ENCODE measurements at regions not wholly inside any gene's neighbourhood (a gene's known extent, or its start where the extent isn't known, plus 50 kb on each side); places are given as distances from the start of the nearest gene placed in this dataset.

DNA sequence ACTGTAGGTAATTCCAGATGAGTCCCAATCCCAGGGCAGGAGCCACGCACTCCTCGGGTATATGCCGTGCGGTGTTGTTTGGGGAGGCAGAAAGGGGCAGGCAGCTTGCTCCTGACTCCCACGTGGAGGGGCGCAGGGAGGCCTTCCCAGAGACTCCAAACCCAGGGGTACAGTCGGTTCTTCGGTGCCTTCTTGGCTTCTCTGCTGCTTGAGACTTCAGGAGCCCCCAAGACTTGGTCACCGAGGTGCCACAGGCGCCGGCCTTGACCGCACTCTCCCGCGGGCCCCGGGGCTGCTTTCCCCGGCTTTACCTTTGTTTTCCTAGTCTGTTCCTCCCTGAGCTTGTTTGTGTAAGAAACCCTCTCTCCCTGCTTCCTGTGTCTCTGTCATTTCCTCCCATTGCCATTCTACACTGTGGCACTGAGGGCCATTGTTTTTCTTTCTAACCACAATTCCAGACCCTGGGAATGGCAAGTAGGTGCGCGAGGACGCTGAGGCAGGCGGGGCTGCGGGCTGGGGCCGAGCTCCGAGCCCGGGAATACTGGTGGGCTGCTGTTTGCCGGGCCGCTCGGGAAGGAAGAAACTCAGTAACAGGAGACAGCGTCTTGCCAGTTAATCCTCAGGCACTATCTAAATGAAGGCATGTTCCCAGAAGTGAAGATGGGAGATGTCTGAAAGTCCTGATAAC, 215.6 kb upstream of the HEY2 start:
- peak overlapping the region; percentile 93 for H3K4me2 ChIP-seq (ENCODE audit: insufficient read depth, low read length)
- intact Hi-C loops (cut with micrococcal nuclease) (loop anchor here (1.0 to 2.0 kb wide), 3 partner anchors 54 to 215 kb away; partner anchors contain the start of gene HEY2), dilution Hi-C loops (cut with MboI; ENCODE audit: extremely low pct_ligation_motif_present, low sequenced_read_pairs) (no loop called here)
- peak; percentile 78 for FAIRE-seq
- H3K79me2 ChIP-seq (ENCODE audit: control insufficient read depth, insufficient read depth, low read length): no peaks in the 10 kb centered on the region
- H3K4me1 ChIP-seq (ENCODE audit: control insufficient read depth, extremely low read depth, insufficient read depth, low read length): peaks cover 14% of the 10 kb centered on the region
- peak overlapping the region in 2 of 3 experiments; percentile 27 to 44 for H3K4me3 ChIP-seq (replicated peaks in 1 of 3; ENCODE audit: insufficient read depth in 1 of 3, low read depth in 1 of 3, low read length in 3 of 3)
- no peaks in the 10 kb centered on the region for H3K36me3 ChIP-seq (ENCODE audit: control insufficient read depth in 2 of 2, extremely low read depth in 1 of 2, insufficient read depth in 2 of 2, low read length in 2 of 2)
- H3K9ac ChIP-seq (replicated peaks; ENCODE audit: extremely low read depth, insufficient read depth, low read length): peak overlapping the region; percentile 11
- POLR2A ChIA-PET: no interaction called here
- peak; percentile 8 for DNase-seq (ENCODE audit: low read depth, low spot score)
- no peaks in the 10 kb centered on the region for H3K9me3 ChIP-seq (replicated peaks; ENCODE audit: control insufficient read depth, insufficient read depth, low read length)
- no peaks in the 10 kb centered on the region for H3K9me1 ChIP-seq (replicated peaks; ENCODE audit: control insufficient read depth, extremely low read depth, insufficient read depth, low read length)
- H3K27ac ChIP-seq (ENCODE audit: insufficient read depth, low read depth, low read length): peak overlapping the region; percentile 28
- no TSS peak for BruUV-seq (replicated peaks)
- peak overlapping the region; percentile 81 for H2AFZ ChIP-seq (ENCODE audit: low read depth, low read length)
- TF ChIP-seq MYC (IDR thresholded peaks at IDR 0.05; ENCODE audit: low read depth, low read length) (no peak), GATA2 (IDR thresholded peaks at IDR 0.05; ENCODE audit: insufficient read depth, insufficient read length, low read depth, low read length) (peak; percentile 62), FOS (IDR thresholded peaks at IDR 0.05; ENCODE audit: borderline replicate concordance, insufficient read depth, low read length) (peak; percentile 26), POLR2A (IDR thresholded peaks at IDR 0.05; ENCODE audit: low read depth, low read length) (no peak), JUN (IDR thresholded peaks at IDR 0.05; ENCODE audit: borderline replicate concordance, insufficient read depth, insufficient read length, low read depth) (no peak), POLR2AphosphoS5 (IDR thresholded peaks at IDR 0.05; ENCODE audit: insufficient read depth, low read depth, low read length) (peak; percentile 56), EZH2 (IDR thresholded peaks at IDR 0.05; ENCODE audit: borderline replicate concordance, low read depth, low read length, severe bottlenecking) (no peak)
- TF ChIP-seq, protein P1, sequence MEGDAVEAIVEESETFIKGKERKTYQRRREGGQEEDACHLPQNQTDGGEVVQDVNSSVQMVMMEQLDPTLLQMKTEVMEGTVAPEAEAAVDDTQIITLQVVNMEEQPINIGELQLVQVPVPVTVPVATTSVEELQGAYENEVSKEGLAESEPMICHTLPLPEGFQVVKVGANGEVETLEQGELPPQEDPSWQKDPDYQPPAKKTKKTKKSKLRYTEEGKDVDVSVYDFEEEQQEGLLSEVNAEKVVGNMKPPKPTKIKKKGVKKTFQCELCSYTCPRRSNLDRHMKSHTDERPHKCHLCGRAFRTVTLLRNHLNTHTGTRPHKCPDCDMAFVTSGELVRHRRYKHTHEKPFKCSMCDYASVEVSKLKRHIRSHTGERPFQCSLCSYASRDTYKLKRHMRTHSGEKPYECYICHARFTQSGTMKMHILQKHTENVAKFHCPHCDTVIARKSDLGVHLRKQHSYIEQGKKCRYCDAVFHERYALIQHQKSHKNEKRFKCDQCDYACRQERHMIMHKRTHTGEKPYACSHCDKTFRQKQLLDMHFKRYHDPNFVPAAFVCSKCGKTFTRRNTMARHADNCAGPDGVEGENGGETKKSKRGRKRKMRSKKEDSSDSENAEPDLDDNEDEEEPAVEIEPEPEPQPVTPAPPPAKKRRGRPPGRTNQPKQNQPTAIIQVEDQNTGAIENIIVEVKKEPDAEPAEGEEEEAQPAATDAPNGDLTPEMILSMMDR (IDR thresholded peaks at IDR 0.05; ENCODE audit: extremely low read depth in 1 of 2, insufficient read depth in 1 of 2, low read depth in 1 of 2, low read length in 2 of 2): no peak
- TF ChIP-seq, protein P2, sequence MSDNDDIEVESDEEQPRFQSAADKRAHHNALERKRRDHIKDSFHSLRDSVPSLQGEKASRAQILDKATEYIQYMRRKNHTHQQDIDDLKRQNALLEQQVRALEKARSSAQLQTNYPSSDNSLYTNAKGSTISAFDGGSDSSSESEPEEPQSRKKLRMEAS (IDR thresholded peaks at IDR 0.05; ENCODE audit: insufficient read depth, insufficient read length): no peak
- CTCF ChIA-PET: interaction anchor here (0.8 to 0.9 kb wide), 2 partner anchors 13 kb away, joined by 3 to 4 read pairs; no protein-coding TSS in a partner anchor
- H3K27me3 ChIP-seq (ENCODE audit: control insufficient read depth in 2 of 2, insufficient read depth in 2 of 2, low read length in 2 of 2): peaks cover 4 to 29% of the 10 kb centered on the region in 2 experiments
- no peaks in the 10 kb centered on the region for H4K20me1 ChIP-seq (replicated peaks; ENCODE audit: control insufficient read depth, extremely low read depth, insufficient read depth, low read length)

Data from endothelial cell of umbilical vein (primary cell).